ENCODE measurements at regions not wholly inside any gene's neighbourhood (a gene's known extent, or its start where the extent isn't known, plus 50 kb on each side); places are given as distances from the start of the nearest gene placed in this dataset.

DNA sequence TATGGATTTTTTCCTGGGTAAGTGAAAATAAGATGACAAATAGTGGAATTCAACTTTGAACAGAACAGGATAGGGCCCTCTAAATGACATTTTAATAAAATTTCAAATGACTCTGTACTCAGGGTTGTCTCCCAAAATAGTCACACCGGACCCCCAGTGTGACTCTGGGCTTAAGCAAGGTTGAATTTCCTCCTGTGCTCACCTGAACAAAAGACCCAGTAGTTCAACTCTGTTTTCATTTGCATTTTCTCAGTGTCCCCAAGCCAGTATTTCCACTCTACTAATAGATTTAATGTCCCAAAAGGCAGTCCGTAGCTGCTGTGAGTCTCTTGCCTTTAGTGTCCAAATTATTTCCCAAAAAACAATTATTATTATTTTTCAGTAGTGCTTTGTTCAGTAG is 296.6 kb downstream of the PLOD2 start:
- TF ChIP-seq FOXM1 (IDR thresholded peaks at IDR 0.05; ENCODE audit: borderline replicate concordance, low read depth), result no peak
- TF ChIP-seq RAD21 (IDR thresholded peaks at IDR 0.05; ENCODE audit: low read depth), result no peak
- no peak for TF ChIP-seq ZBTB7A (IDR thresholded peaks at IDR 0.05; ENCODE audit: low read depth)
- TF ChIP-seq EGR1 (IDR thresholded peaks at IDR 0.05), result no peak
- no peak for TF ChIP-seq YY1 (IDR thresholded peaks at IDR 0.05; ENCODE audit: low read depth)
- TF ChIP-seq, protein P1, sequence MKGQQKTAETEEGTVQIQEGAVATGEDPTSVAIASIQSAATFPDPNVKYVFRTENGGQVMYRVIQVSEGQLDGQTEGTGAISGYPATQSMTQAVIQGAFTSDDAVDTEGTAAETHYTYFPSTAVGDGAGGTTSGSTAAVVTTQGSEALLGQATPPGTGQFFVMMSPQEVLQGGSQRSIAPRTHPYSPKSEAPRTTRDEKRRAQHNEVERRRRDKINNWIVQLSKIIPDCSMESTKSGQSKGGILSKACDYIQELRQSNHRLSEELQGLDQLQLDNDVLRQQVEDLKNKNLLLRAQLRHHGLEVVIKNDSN (IDR thresholded peaks at IDR 0.05), result no peak

DNA sequence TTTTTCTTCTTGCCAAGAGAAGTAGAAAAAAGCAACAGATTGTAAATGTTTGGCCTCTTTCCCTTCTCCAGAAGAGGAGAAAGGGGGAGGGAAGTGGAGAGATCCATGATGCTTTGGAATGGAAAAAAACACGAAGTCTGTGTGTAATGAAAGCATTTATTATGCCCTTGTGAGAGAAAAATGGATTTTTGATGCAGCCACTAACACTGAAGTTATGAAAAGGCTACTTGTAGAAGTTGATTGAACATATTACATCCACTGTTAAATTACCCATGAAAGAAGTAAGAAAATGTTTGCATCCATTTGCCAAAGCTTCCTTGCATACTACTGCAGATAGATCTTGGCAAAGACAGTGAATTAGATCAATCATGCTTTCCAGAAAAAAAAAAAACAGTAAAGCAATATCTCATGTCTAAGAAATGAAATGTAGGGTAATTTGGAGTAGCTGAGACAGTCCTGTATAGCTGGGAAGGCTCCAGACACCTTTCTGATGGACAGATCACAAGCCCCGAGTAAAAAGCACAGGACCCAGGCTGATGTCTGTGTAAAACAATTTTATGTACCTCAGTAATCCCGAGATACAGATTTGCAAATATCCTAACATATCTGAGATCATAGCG is 295.5 kb downstream of the PLOD2 start:
- TF ChIP-seq TCF12 (IDR thresholded peaks at IDR 0.05; ENCODE audit: low read depth), result no peak

DNA sequence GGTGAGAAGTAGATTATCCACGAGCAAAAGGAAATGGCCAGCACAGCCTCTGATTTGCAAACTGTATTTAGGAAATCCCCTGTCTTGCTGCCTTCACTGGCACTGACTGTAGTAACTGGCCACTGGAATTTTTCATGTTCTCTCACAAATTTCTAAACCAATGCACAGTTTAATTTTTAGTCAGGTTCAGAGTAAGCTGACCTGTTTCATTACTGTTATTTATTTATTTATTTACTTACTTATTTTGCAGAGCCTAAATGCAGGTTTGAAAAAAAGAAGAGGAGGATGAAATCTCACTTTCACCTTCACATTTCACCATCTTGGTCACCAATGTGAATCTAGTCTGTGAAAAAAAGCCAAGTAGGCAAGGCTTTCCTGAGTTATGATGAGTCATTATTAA is 291.0 kb downstream of the PLOD2 start:
- TF ChIP-seq TCF12 (IDR thresholded peaks at IDR 0.05; ENCODE audit: low read depth) (no peak), EGR1 (IDR thresholded peaks at IDR 0.05) (no peak), TEAD4 (IDR thresholded peaks at IDR 0.05) (no peak), EP300 (IDR thresholded peaks at IDR 0.05; ENCODE audit: borderline replicate concordance) (no peak), RAD21 (IDR thresholded peaks at IDR 0.05; ENCODE audit: low read depth) (no peak), NFIC (IDR thresholded peaks at IDR 0.05) (no peak), CEBPB (IDR thresholded peaks at IDR 0.05) (no peak), TAF1 (IDR thresholded peaks at IDR 0.05; ENCODE audit: low read depth) (no peak), ZBTB7A (IDR thresholded peaks at IDR 0.05; ENCODE audit: low read depth) (no peak), CREB1 (IDR thresholded peaks at IDR 0.05; ENCODE audit: low read depth) (no peak), FOXM1 (IDR thresholded peaks at IDR 0.05; ENCODE audit: borderline replicate concordance, low read depth) (no peak), YY1 (IDR thresholded peaks at IDR 0.05; ENCODE audit: low read depth) (no peak)
- TF ChIP-seq, protein P2, sequence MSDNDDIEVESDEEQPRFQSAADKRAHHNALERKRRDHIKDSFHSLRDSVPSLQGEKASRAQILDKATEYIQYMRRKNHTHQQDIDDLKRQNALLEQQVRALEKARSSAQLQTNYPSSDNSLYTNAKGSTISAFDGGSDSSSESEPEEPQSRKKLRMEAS (IDR thresholded peaks at IDR 0.05), result no peak
- TF ChIP-seq, protein P1 (IDR thresholded peaks at IDR 0.05), result no peak
- TF ChIP-seq, protein P3, sequence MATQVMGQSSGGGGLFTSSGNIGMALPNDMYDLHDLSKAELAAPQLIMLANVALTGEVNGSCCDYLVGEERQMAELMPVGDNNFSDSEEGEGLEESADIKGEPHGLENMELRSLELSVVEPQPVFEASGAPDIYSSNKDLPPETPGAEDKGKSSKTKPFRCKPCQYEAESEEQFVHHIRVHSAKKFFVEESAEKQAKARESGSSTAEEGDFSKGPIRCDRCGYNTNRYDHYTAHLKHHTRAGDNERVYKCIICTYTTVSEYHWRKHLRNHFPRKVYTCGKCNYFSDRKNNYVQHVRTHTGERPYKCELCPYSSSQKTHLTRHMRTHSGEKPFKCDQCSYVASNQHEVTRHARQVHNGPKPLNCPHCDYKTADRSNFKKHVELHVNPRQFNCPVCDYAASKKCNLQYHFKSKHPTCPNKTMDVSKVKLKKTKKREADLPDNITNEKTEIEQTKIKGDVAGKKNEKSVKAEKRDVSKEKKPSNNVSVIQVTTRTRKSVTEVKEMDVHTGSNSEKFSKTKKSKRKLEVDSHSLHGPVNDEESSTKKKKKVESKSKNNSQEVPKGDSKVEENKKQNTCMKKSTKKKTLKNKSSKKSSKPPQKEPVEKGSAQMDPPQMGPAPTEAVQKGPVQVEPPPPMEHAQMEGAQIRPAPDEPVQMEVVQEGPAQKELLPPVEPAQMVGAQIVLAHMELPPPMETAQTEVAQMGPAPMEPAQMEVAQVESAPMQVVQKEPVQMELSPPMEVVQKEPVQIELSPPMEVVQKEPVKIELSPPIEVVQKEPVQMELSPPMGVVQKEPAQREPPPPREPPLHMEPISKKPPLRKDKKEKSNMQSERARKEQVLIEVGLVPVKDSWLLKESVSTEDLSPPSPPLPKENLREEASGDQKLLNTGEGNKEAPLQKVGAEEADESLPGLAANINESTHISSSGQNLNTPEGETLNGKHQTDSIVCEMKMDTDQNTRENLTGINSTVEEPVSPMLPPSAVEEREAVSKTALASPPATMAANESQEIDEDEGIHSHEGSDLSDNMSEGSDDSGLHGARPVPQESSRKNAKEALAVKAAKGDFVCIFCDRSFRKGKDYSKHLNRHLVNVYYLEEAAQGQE (IDR thresholded peaks at IDR 0.05; ENCODE audit: low read depth), result no peak

DNA sequence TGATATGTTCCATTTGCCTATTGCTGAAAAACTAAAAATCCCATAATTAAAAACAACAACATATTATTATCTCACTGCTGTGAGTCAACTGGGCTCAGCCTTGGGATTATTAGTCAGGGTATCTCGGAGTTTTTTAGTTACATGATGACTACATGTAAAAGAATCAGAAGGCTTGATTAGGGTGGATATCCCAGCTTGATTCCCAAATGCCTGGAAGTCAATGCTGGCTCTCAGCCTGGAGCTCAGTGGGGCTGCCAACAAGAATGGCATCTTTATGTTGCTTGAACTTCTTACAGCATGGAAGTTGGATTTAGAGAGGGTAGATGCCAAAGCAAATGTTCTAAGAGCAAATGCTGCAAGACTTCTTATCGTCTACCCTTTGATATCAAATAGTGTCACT is 278.5 kb downstream of the PLOD2 start:
- TF ChIP-seq CEBPB (IDR thresholded peaks at IDR 0.05) (no peak), EGR1 (IDR thresholded peaks at IDR 0.05) (no peak), YY1 (IDR thresholded peaks at IDR 0.05; ENCODE audit: low read depth) (no peak), TAF1 (IDR thresholded peaks at IDR 0.05; ENCODE audit: low read depth) (no peak)

DNA sequence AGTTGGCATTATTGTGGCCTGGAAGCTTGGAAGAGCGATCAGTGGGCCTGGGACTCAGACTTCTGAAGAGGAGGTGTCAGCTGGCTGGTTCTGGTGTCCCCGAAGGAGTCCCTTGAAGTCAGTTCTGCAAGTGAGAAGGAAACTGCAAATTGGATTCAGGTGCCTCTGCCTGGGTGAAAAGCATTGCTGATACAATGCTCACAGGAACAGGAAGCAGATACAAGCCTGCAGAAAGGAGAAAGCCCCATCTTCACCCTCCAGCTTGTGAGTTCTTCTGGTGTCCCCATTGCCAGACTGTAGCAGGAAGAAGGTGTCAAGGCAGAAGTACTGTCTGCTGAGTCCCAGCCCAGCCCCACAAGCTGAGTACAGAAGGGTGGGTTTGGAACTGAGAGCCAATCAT is 271.3 kb downstream of the PLOD2 start:
- TF ChIP-seq FOXM1 (IDR thresholded peaks at IDR 0.05; ENCODE audit: borderline replicate concordance, low read depth) (no peak), TCF12 (IDR thresholded peaks at IDR 0.05; ENCODE audit: low read depth) (no peak), TEAD4 (IDR thresholded peaks at IDR 0.05) (no peak), NFIC (IDR thresholded peaks at IDR 0.05) (no peak), CEBPB (IDR thresholded peaks at IDR 0.05) (no peak)
- TF ChIP-seq, protein P3 (IDR thresholded peaks at IDR 0.05; ENCODE audit: low read depth), result no peak
- TF ChIP-seq, protein P1 (IDR thresholded peaks at IDR 0.05), result no peak

DNA sequence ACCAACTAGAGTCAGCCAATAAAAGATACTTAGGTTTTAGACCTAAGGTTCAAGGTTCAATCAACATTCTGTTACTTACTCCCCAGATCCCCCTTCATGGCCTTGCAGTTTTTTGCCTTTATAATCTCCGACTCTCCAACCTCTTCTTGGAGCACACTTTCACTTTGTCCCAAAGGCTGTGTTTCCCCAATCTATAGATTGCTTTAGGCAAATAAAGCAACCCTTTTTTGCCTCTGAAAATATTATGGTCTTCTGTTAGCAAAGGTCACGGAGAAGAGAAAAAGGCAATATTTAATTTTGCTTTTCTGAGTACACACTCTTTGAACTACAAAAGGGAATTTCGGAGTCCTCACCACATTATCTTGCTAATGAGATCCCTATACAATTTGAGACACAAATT is 268.1 kb downstream of the PLOD2 start:
- TF ChIP-seq TAF1 (IDR thresholded peaks at IDR 0.05; ENCODE audit: low read depth), result no peak
- TF ChIP-seq TCF12 (IDR thresholded peaks at IDR 0.05; ENCODE audit: low read depth), result no peak
- no peak for TF ChIP-seq TEAD4 (IDR thresholded peaks at IDR 0.05)
- TF ChIP-seq RAD21 (IDR thresholded peaks at IDR 0.05; ENCODE audit: low read depth), result no peak
- TF ChIP-seq CREB1 (IDR thresholded peaks at IDR 0.05; ENCODE audit: low read depth), result no peak
- TF ChIP-seq NFIC (IDR thresholded peaks at IDR 0.05), result no peak
- no peak for TF ChIP-seq CEBPB (IDR thresholded peaks at IDR 0.05)
- TF ChIP-seq, protein P3 (IDR thresholded peaks at IDR 0.05; ENCODE audit: low read depth), result no peak
- no peak for TF ChIP-seq EGR1 (IDR thresholded peaks at IDR 0.05)
- no peak for TF ChIP-seq EP300 (IDR thresholded peaks at IDR 0.05; ENCODE audit: borderline replicate concordance)
- TF ChIP-seq ZBTB7A (IDR thresholded peaks at IDR 0.05; ENCODE audit: low read depth), result no peak
- TF ChIP-seq, protein P1 (IDR thresholded peaks at IDR 0.05), result no peak
- TF ChIP-seq, protein P2 (IDR thresholded peaks at IDR 0.05), result no peak
- no peak for TF ChIP-seq YY1 (IDR thresholded peaks at IDR 0.05; ENCODE audit: low read depth)
- TF ChIP-seq FOXM1 (IDR thresholded peaks at IDR 0.05; ENCODE audit: borderline replicate concordance, low read depth), result no peak
